Activated T-cell treated with anti-CD3 and anti-CD28 coated beads, Interleukin-2, amount 50 U/mL, for 72 hours (primary cell): ENCODE measurements at regions not wholly inside any gene's neighbourhood (a gene's known extent, or its start where the extent isn't known, plus 50 kb on each side); places are given as distances from the start of the nearest gene placed in this dataset.

Experiments
- ATAC-seq, 2 donors: fragments of 150-1000 bp; cut with Tn5 transposase; replicated peaks in 1 of 2; 2 replicates each; pipeline ENCODE4 v1.10.0; 2021; ENCODE audit warnings: moderate library complexity in 2 of 2, mild to moderate bottlenecking in 1 of 2
- DNase-seq, 2 donors: peaks; one replicate each; pipeline ENCODE4 v3.0.0; 2021 to 2022; ENCODE audit warnings: mixed read lengths in 1 of 2
- H3K27ac Mint-ChIP-seq: one replicate; pipeline ENCODE4 v1.8.0; 2022; ENCODE audit warnings: mild to moderate bottlenecking, moderate library complexity, mixed read lengths
- H3K27me3 Mint-ChIP-seq: one replicate; pipeline ENCODE4 v1.8.0; 2022; ENCODE audit warnings: low read depth, mixed read lengths
- H3K36me3 Mint-ChIP-seq, 2 donors: one replicate each; pipeline ENCODE4 v1.8.0; 2022; ENCODE audit warnings: mixed read lengths in 2 of 2, mild to moderate bottlenecking in 1 of 2; ENCODE audit not compliant: insufficient read depth in 2 of 2
- H3K4me1 Mint-ChIP-seq: one replicate; pipeline ENCODE4 v1.8.0; 2022; ENCODE audit warnings: low read depth, mixed read lengths
- H3K4me3 Mint-ChIP-seq, 2 donors: one replicate each; pipeline ENCODE4 v1.8.0; 2022; ENCODE audit warnings: mild to moderate bottlenecking in 2 of 2, mixed read lengths in 2 of 2, moderate library complexity in 2 of 2
- H3K9me3 Mint-ChIP-seq, 2 donors: one replicate each; pipeline ENCODE4 v1.8.0; 2022; ENCODE audit warnings: mixed read lengths in 2 of 2

DNA sequence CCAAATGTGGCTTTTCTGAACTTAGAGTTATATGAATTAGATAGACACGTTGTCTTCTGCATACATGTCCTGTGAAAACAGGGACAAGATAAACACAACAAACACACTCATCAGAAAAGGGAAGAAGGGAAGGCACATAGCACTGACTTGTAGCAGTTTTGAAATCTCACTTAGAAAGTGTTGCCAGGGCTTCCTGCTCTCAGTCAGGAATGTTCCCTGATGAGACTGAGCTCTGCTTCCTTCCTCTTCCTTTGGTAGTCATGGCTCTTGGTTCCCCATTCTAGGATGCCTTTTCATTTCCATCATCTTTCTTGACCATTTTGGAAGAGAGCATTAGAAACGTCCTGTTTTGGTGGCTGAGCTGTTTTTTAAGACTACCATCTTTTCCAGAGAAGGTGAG is 233.8 kb upstream of the LYZL1 start:
- no peak overlapping the region for H3K4me3 Mint-ChIP-seq
- no peaks in the 10 kb centered on the region for H3K4me1 Mint-ChIP-seq
- H3K27ac Mint-ChIP-seq: no peak overlapping the region
- DNase-seq (no peak), ATAC-seq (no peak)
- H3K9me3 Mint-ChIP-seq: no peaks in the 10 kb centered on the region
- H3K27me3 Mint-ChIP-seq: peaks cover 12% of the 10 kb centered on the region
- H3K36me3 Mint-ChIP-seq: no peaks in the 10 kb centered on the region

GRCh38 chr10:29056729-29057128 is 232.1 kb upstream of the LYZL1 start:
- DNase-seq: no peak
- no peak for ATAC-seq
- H3K27me3 Mint-ChIP-seq: no peaks in the 10 kb centered on the region
- no peaks in the 10 kb centered on the region for H3K36me3 Mint-ChIP-seq
- no peaks in the 10 kb centered on the region for H3K4me1 Mint-ChIP-seq
- H3K9me3 Mint-ChIP-seq: no peaks in the 10 kb centered on the region
- no peak overlapping the region for H3K4me3 Mint-ChIP-seq
- no peak overlapping the region for H3K27ac Mint-ChIP-seq

DNA sequence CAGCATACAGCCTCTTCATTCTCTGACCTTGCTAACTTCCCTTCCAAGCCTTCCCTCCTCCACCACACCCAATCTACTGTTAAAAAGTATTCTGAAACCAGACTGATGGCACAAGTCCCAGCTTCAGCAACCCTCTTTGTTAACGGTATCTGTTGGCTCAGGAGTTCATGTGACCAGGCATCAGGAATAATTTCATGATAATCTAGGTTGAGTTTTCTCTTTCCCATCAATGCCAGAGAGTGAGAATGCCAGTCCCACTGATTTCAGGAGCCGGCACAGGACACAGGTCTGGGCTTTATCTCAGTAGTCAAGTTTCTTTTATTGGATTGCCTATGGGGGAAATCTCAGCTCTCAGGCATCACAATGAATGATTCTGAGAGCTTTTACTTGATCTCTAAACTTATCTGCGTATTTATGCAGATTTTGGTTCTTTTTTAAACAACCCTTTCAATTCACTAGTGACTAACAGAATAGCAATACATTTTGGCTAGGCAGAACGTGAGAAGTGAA is 231.0 kb upstream of the LYZL1 start:
- Mint-ChIP-seq H3K4me1 (no peaks in the 10 kb centered on the region), H3K9me3 (no peaks in the 10 kb centered on the region), H3K27me3 (no peaks in the 10 kb centered on the region), H3K27ac (no peak overlapping the region), H3K4me3 (no peak overlapping the region), H3K36me3 (no peaks in the 10 kb centered on the region)
- no peak for ATAC-seq
- DNase-seq: no peak

DNA sequence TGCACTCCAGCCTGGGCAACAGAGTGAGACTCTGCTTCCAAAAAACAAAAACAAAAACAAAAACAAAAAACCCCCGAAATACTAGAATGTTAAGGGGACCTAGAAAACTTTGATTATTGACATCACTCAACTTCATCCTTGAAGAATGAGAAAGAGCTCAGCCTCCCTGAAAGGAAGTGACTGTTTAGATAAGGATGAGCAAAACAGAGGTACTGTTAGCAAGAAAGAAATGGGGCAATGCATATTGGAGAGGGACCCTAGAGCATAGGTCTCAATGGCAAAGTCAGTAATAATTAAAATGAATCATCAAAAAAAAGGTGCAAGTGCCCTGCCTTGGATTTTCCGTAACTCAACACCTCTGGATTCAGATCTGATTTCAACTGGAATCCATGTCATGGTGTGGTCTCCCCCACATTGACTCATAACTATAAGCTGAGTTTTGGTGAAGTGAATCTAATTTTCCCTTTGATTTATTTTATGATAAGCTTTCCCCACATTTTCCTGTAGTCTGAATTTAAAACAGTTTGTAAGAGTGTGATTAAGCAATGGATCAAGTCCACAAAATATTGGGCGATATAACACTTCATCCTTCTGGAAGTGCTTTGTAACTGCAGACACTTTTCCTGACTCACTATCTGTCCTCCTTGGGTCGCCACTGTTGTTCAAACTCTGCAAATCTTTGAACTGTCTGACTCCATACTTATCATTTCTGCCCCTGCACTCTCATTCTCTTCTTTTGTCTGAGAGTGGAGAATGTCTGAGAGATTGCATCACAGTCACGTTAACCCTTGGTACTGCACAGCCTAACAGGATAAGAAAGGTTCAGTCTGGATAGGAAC is 224.8 kb upstream of the LYZL1 start:
- no peaks in the 10 kb centered on the region for H3K27me3 Mint-ChIP-seq
- H3K4me3 Mint-ChIP-seq: no peak overlapping the region
- no peaks in the 10 kb centered on the region for H3K9me3 Mint-ChIP-seq
- ATAC-seq: no peak
- no peaks in the 10 kb centered on the region for H3K36me3 Mint-ChIP-seq
- no peak overlapping the region for H3K27ac Mint-ChIP-seq
- no peaks in the 10 kb centered on the region for H3K4me1 Mint-ChIP-seq
- no peak for DNase-seq

DNA sequence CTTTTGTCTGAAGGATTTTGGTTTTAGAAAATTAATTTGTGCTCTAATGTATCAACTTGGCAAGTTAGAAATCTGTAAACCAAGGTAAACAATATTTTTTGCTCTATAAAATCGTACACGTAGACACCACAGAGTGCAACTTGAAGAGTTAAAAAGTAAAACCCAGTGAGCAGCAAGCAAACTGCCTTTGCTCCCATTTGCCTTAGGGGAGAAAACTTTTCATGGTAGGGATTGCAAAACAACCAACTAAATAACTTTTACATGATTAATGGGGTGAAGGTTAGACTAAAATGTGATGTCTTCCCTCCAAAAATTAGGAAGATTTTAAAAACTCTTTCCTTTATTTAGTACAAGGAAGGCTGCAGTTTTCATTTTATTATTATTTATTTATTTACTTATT is 224.2 kb upstream of the LYZL1 start:
- Mint-ChIP-seq H3K27me3 (peaks cover 6% of the 10 kb centered on the region), H3K4me1 (no peaks in the 10 kb centered on the region), H3K36me3 (no peaks in the 10 kb centered on the region), H3K27ac (no peak overlapping the region), H3K9me3 (no peaks in the 10 kb centered on the region), H3K4me3 (no peak overlapping the region)
- ATAC-seq (no peak), DNase-seq (no peak)

GRCh38 chr10:29067161-29067560 is 221.7 kb upstream of the LYZL1 start:
- no peak overlapping the region for H3K4me3 Mint-ChIP-seq
- H3K9me3 Mint-ChIP-seq: no peaks in the 10 kb centered on the region
- no peaks in the 10 kb centered on the region for H3K36me3 Mint-ChIP-seq
- no peak for DNase-seq
- ATAC-seq: no peak
- no peak overlapping the region for H3K27ac Mint-ChIP-seq
- peaks cover 15% of the 10 kb centered on the region for H3K27me3 Mint-ChIP-seq
- H3K4me1 Mint-ChIP-seq: no peaks in the 10 kb centered on the region

DNA sequence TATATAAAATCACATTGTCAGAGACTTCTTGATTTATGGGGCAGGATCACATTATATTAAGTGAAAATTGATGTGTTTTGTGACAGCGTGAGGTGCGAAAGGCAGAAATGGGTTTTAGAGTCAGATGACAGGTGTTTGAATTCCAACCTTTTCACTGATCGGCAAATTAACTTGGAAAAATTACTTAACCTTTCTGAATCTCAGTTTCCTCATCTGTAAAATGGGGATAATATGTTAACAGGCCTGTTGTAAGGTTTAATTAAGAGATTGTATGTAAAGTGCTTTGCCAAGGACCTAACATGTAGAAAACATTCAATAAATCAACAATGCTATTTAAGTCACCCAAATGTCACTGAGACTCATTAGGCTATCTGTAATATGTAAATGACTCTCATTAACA is 221.2 kb upstream of the LYZL1 start:
- ATAC-seq (no peak), DNase-seq (no peak)
- Mint-ChIP-seq H3K36me3 (no peaks in the 10 kb centered on the region), H3K27me3 (peaks cover 19% of the 10 kb centered on the region), H3K4me1 (no peaks in the 10 kb centered on the region), H3K27ac (no peak overlapping the region), H3K9me3 (no peaks in the 10 kb centered on the region), H3K4me3 (no peak overlapping the region)

GRCh38 chr10:29068302-29068701 is 220.6 kb upstream of the LYZL1 start:
- Mint-ChIP-seq H3K4me3 (no peak overlapping the region), H3K36me3 (no peaks in the 10 kb centered on the region), H3K9me3 (no peaks in the 10 kb centered on the region), H3K4me1 (no peaks in the 10 kb centered on the region), H3K27me3 (peaks cover 19% of the 10 kb centered on the region), H3K27ac (no peak overlapping the region)
- ATAC-seq (no peak), DNase-seq (no peak)

- no peak overlapping the region for H3K4me3 Mint-ChIP-seq
- no peak for DNase-seq
- no peaks in the 10 kb centered on the region for H3K9me3 Mint-ChIP-seq
Observed at GRCh38 chr10:29068966-29069365, 219.9 kb upstream of the LYZL1 start.

DNA sequence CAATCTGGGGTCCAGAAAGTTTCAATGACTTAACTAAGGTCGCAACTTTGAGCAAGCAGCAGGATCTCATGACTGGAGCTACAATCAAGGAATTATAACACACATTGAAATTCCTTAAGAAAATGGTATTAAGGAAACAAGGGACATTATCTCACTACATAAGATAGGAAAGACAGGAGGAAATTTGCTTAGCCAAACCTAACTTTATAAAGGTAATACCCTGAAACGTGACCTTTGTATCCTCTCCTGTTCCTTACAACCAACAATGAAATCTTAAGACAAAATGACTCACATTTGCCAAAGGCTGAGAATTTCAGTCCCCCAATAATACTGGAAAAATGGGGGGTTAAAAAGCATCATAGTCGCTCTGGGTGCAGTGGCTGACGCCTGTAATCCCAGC is 218.9 kb upstream of the LYZL1 start:
- Mint-ChIP-seq H3K4me3 (no peak overlapping the region), H3K9me3 (no peaks in the 10 kb centered on the region), H3K27ac (no peak overlapping the region), H3K27me3 (peaks cover 19% of the 10 kb centered on the region), H3K36me3 (no peaks in the 10 kb centered on the region), H3K4me1 (no peaks in the 10 kb centered on the region)
- ATAC-seq: no peak
- no peak for DNase-seq

More at GRCh38 chr10:29068966-29069365, 219.9 kb upstream of the LYZL1 start:
- H3K27me3 Mint-ChIP-seq: peaks cover 19% of the 10 kb centered on the region
- H3K36me3 Mint-ChIP-seq: no peaks in the 10 kb centered on the region
- no peak overlapping the region for H3K27ac Mint-ChIP-seq
- H3K4me1 Mint-ChIP-seq: no peaks in the 10 kb centered on the region
- no peak for ATAC-seq

DNA sequence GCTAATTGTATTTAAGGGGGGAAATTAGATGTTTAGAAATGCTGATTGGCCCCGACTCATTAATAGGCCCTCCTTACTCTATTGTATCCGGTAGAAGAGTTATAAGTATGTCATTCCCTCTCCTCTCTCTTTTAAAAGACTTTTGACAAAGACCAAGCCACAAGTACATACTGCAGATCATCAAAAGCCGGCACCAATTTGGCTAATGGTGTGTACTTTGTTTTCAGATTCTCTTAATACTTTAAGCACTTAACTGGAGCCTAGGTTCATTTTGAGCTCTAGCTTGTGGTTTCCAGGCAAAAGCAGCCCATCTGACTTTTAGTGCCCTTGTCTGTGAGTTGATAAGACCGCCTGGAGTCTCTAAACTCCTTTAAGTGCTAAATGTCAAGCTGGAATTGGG is 210.0 kb upstream of the LYZL1 start:
- Mint-ChIP-seq H3K27ac (no peak overlapping the region), H3K36me3 (no peaks in the 10 kb centered on the region), H3K9me3 (no peaks in the 10 kb centered on the region), H3K4me1 (no peaks in the 10 kb centered on the region), H3K27me3 (no peaks in the 10 kb centered on the region), H3K4me3 (no peak overlapping the region)
- ATAC-seq: no peak
- DNase-seq: no peak

DNA sequence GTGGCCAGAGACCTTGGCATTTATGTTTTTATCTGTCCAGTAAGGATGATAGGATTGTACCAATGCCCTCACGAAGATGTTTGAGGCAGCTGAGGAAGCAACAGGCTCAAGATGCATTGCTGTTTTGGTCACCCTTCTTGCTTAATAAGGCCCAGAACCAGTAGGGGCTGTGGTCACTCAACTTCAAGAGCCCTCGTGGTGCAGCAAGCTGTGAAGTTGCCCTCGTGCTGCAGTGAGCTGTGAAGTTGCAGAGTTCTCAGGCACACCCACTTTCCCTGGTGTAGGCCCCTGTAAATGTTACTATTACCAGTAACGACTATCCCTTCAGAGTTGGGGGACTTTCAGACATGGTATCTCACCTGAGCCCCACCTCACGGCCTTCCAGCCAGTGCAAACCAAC is 207.6 kb upstream of the LYZL1 start:
- no peak overlapping the region for H3K4me3 Mint-ChIP-seq
- DNase-seq (no peak), ATAC-seq (no peak)
- no peaks in the 10 kb centered on the region for H3K36me3 Mint-ChIP-seq
- no peaks in the 10 kb centered on the region for H3K27me3 Mint-ChIP-seq
- no peaks in the 10 kb centered on the region for H3K4me1 Mint-ChIP-seq
- H3K27ac Mint-ChIP-seq: no peak overlapping the region
- no peaks in the 10 kb centered on the region for H3K9me3 Mint-ChIP-seq

DNA sequence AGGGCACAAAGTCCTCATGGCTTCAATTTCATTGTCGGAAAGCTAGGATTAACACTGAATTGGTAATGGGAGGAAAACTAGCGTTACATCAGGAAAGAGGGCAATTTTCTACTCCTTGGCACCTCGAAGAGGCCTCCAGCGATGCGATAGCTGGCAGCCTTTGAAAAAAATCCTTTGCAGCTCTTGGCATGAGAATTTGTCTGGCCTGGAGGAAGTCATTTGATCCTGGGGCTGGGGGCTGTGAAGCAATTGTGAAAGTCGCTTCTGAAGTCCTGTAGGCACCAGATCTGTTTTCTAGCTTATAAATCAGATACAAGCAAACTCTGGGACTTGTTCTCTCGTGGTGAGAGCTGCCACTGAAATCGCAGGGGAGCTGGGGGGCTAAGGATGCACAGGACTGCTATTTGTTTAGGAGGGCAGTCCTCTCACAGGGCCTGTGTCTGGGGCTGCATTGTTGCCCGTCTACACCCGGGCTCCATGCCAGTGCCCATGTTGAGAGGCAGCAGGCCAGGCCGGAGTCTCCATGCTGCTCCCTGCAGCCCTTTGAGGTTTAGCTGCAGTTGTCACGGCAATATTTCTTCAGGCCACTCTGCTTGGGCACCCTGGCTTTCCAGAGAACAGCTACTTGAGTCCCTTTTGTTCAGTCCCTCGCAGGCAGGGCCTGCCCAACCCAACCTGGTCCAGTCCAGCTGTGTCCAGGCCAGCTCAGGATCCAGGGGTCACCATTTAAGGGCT is 206.8 kb upstream of the LYZL1 start:
- H3K4me3 Mint-ChIP-seq: no peak overlapping the region
- no peaks in the 10 kb centered on the region for H3K36me3 Mint-ChIP-seq
- no peaks in the 10 kb centered on the region for H3K9me3 Mint-ChIP-seq

More for the DNA sequence above, 206.8 kb upstream of the LYZL1 start:
- no peaks in the 10 kb centered on the region for H3K4me1 Mint-ChIP-seq
- DNase-seq (no peak), ATAC-seq (no peak)
- H3K27me3 Mint-ChIP-seq: no peaks in the 10 kb centered on the region
- no peak overlapping the region for H3K27ac Mint-ChIP-seq
